ENCODE measurements at regions not wholly inside any gene's neighbourhood (a gene's known extent, or its start where the extent isn't known, plus 50 kb on each side); places are given as distances from the start of the nearest gene placed in this dataset.

- DNase-seq: no peak
Observed at GRCh38 chr16:26729951-26730541, 336.7 kb upstream of the C16orf82 start.

- DNase-seq: no peak
Observed at GRCh38 chr16:26731729-26732128, 335.0 kb upstream of the C16orf82 start.

- no peak for DNase-seq
Observed at GRCh38 chr16:26733710-26734109, 333.0 kb upstream of the C16orf82 start.

GRCh38 chr16:26735521-26735920, 331.2 kb upstream of the C16orf82 start:
- no peak for DNase-seq

- DNase-seq: no peak
Observed at GRCh38 chr16:26736084-26736483, 330.6 kb upstream of the C16orf82 start.

- DNase-seq: no peak
Observed at GRCh38 chr16:26740771-26741170, 326.0 kb upstream of the C16orf82 start.

- DNase-seq: no peak
Observed at GRCh38 chr16:26742040-26742439, 324.7 kb upstream of the C16orf82 start.

GRCh38 chr16:26744430-26744829, 322.3 kb upstream of the C16orf82 start:
- no peak for DNase-seq

- no peak for DNase-seq
Observed at GRCh38 chr16:26747760-26748159, 319.0 kb upstream of the C16orf82 start.

GRCh38 chr16:26749072-26749471, 317.7 kb upstream of the C16orf82 start:
- no peak for DNase-seq

GRCh38 chr16:26752166-26752565, 314.6 kb upstream of the C16orf82 start:
- DNase-seq: no peak

GRCh38 chr16:26756633-26757032, 310.1 kb upstream of the C16orf82 start:
- no peak for DNase-seq

GRCh38 chr16:26762594-26762993, 304.1 kb upstream of the C16orf82 start:
- DNase-seq: no peak

- DNase-seq: no peak
Observed at GRCh38 chr16:26765087-26765486, 301.6 kb upstream of the C16orf82 start.

- DNase-seq: no peak
Observed at GRCh38 chr16:26768385-26769010, 298.2 kb upstream of the C16orf82 start.

GRCh38 chr16:26770547-26770946, 296.2 kb upstream of the C16orf82 start:
- DNase-seq: no peak

GRCh38 chr16:26772503-26772902, 294.2 kb upstream of the C16orf82 start:
- no peak for DNase-seq

GRCh38 chr16:26777821-26778220, 288.9 kb upstream of the C16orf82 start:
- DNase-seq: no peak

GRCh38 chr16:26787924-26788323, 278.8 kb upstream of the C16orf82 start:
- DNase-seq: peak; percentile 9 to 32

GRCh38 chr16:26791169-26791568, 275.6 kb upstream of the C16orf82 start:
- no peak for DNase-seq

GRCh38 chr16:26795184-26795583, 271.5 kb upstream of the C16orf82 start:
- DNase-seq: no peak

- no peak for DNase-seq
Observed at GRCh38 chr16:26801628-26802027, 265.1 kb upstream of the C16orf82 start.

- DNase-seq: no peak
Observed at GRCh38 chr16:26802440-26802839, 264.3 kb upstream of the C16orf82 start.

- DNase-seq: no peak
Observed at GRCh38 chr16:26802965-26803364, 263.8 kb upstream of the C16orf82 start.

GRCh38 chr16:26806657-26807056, 260.1 kb upstream of the C16orf82 start:
- no peak for DNase-seq

Measured in NCI-H1930 (cell line).